PFSK-1 (cell line): ENCODE measurements at regions not wholly inside any gene's neighbourhood (a gene's known extent, or its start where the extent isn't known, plus 50 kb on each side); places are given as distances from the start of the nearest gene placed in this dataset.

Experiments used
- POLR2AphosphoS5 ChIP-seq: IDR thresholded peaks from 2 replicates; pipeline ENCODE4 v1.6.1; 2012; ENCODE audit warnings: low read depth, mild to moderate bottlenecking, control low read depth, low read length, moderate library complexity
- TAF1 ChIP-seq: IDR thresholded peaks from 2 replicates; pipeline ENCODE4 v1.6.1; 2012; ENCODE audit warnings: low read length, control low read depth, borderline replicate concordance; ENCODE audit not compliant: insufficient read depth
- TF ChIP-seq, protein P1 (sequence below), 2 experiments: IDR thresholded peaks; 2 replicates each; pipeline versions ENCODE4 v1.6.1 to v1.8.0; 2011 to 2012; ENCODE audit warnings: low read depth in 2 of 2, low read length in 2 of 2, control low read depth in 1 of 2, inconsistent platforms in 1 of 2, mild to moderate bottlenecking in 1 of 2, moderate library complexity in 1 of 2; ENCODE audit not compliant: insufficient read depth in 1 of 2

DNA sequence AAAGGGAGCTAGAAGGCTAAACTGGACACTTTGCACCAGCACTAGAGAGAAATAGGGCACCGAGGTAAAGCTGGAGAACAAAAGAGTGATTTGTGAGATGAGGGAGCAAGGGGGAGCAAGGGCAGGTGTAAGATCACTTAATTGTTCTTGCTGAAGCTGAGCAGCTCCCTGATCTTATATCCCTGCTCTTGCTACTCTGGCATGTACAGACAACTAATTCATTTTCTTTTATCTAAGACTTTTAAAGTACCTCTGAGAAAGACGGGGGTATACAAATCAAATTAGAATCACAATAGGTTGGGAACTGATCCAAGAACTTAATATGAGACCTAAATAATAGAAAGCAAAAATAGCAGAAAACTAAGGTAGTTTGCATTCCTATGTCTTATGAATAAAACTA lies 381.7 kb upstream of the POU3F2 start:
- TF ChIP-seq POLR2AphosphoS5, result no peak
- TF ChIP-seq, protein P1, sequence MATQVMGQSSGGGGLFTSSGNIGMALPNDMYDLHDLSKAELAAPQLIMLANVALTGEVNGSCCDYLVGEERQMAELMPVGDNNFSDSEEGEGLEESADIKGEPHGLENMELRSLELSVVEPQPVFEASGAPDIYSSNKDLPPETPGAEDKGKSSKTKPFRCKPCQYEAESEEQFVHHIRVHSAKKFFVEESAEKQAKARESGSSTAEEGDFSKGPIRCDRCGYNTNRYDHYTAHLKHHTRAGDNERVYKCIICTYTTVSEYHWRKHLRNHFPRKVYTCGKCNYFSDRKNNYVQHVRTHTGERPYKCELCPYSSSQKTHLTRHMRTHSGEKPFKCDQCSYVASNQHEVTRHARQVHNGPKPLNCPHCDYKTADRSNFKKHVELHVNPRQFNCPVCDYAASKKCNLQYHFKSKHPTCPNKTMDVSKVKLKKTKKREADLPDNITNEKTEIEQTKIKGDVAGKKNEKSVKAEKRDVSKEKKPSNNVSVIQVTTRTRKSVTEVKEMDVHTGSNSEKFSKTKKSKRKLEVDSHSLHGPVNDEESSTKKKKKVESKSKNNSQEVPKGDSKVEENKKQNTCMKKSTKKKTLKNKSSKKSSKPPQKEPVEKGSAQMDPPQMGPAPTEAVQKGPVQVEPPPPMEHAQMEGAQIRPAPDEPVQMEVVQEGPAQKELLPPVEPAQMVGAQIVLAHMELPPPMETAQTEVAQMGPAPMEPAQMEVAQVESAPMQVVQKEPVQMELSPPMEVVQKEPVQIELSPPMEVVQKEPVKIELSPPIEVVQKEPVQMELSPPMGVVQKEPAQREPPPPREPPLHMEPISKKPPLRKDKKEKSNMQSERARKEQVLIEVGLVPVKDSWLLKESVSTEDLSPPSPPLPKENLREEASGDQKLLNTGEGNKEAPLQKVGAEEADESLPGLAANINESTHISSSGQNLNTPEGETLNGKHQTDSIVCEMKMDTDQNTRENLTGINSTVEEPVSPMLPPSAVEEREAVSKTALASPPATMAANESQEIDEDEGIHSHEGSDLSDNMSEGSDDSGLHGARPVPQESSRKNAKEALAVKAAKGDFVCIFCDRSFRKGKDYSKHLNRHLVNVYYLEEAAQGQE (IDR thresholded peaks at IDR 0.05; ENCODE audit: insufficient read depth in 1 of 2, low read depth in 2 of 2, low read length in 2 of 2), result no peak
- TF ChIP-seq TAF1, result no peak
